GM21737 (cell line): ENCODE measurements at regions not wholly inside any gene's neighbourhood (a gene's known extent, or its start where the extent isn't known, plus 50 kb on each side); places are given as distances from the start of the nearest gene placed in this dataset.

ENCODE experiments used
- ATAC-seq: cut with Tn5 transposase; IDR thresholded peaks from one replicate; pipeline ENCODE4 v1.9.1; 2021; ENCODE audit warnings: mild to moderate bottlenecking, moderate library complexity; ENCODE audit not compliant: unreplicated experiment

- ATAC-seq: no peak
Observed at GRCh38 chr7:155963771-155964195, 151.5 kb upstream of the SHH start.

GRCh38 chr7:155963356-155963755 is 151.1 kb upstream of the SHH start:
- ATAC-seq: no peak

GRCh38 chr7:155962968-155963300 is 150.7 kb upstream of the SHH start:
- ATAC-seq: no peak

GRCh38 chr7:155962191-155962967 is 150.1 kb upstream of the SHH start:
- no peak for ATAC-seq

- no peak for ATAC-seq
Observed at GRCh38 chr7:155961241-155962190, 149.3 kb upstream of the SHH start.

- no peak for ATAC-seq
Observed at GRCh38 chr7:155959894-155960293, 147.6 kb upstream of the SHH start.

GRCh38 chr7:155956977-155957376 is 144.7 kb upstream of the SHH start:
- ATAC-seq: no peak

- no peak for ATAC-seq
Observed at GRCh38 chr7:155955367-155955635, 143.0 kb upstream of the SHH start.

GRCh38 chr7:155954550-155955366 is 142.5 kb upstream of the SHH start:
- ATAC-seq: no peak

GRCh38 chr7:155953781-155954549 is 141.7 kb upstream of the SHH start:
- no peak for ATAC-seq

GRCh38 chr7:155953501-155953778 is 141.2 kb upstream of the SHH start:
- no peak for ATAC-seq

- ATAC-seq: no peak
Observed at GRCh38 chr7:155951554-155952158, 139.4 kb upstream of the SHH start.

- no peak for ATAC-seq
Observed at GRCh38 chr7:155950898-155951553, 138.8 kb upstream of the SHH start.

- no peak for ATAC-seq
Observed at GRCh38 chr7:155948845-155949244, 136.6 kb upstream of the SHH start.

GRCh38 chr7:155948423-155948822 is 136.2 kb upstream of the SHH start:
- no peak for ATAC-seq

GRCh38 chr7:155947051-155947450 is 134.8 kb upstream of the SHH start:
- no peak for ATAC-seq

GRCh38 chr7:155945670-155946325 is 133.5 kb upstream of the SHH start:
- no peak for ATAC-seq

- no peak for ATAC-seq
Observed at GRCh38 chr7:155944901-155945300, 132.6 kb upstream of the SHH start.

GRCh38 chr7:155943251-155943899 is 131.1 kb upstream of the SHH start:
- no peak for ATAC-seq
